ENCODE measurements at regions not wholly inside any gene's neighbourhood (a gene's known extent, or its start where the extent isn't known, plus 50 kb on each side); places are given as distances from the start of the nearest gene placed in this dataset.

DNA sequence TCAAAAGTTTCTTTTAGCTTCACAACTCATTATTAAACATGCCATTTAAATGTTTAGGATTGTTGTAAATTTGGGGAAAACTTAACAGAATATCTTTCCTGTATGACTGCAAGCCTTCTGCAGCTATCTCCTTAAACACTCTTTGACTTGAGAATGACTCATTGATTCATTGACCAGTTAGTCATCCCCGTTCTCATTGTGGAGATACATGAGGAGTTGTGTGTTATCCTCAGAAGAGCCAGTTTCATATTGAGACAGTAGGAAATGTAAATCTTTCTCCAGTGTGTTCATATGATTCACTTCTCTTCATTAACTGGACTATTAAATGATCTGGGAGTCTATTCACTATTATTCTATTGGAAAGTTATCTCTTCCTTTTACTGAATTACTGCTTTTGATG lies 83.0 kb downstream of the CRYGS start:
- H2AFZ ChIP-seq (ENCODE audit: low read depth, low read length): no peak overlapping the region
- H3K36me3 ChIP-seq (ENCODE audit: insufficient read depth, low read length): no peaks in the 10 kb centered on the region
- H3K9ac ChIP-seq (ENCODE audit: low read length): no peak overlapping the region
- no peaks in the 10 kb centered on the region for H3K79me2 ChIP-seq (replicated peaks; ENCODE audit: insufficient read depth, low read length)
- TF ChIP-seq, protein P1, sequence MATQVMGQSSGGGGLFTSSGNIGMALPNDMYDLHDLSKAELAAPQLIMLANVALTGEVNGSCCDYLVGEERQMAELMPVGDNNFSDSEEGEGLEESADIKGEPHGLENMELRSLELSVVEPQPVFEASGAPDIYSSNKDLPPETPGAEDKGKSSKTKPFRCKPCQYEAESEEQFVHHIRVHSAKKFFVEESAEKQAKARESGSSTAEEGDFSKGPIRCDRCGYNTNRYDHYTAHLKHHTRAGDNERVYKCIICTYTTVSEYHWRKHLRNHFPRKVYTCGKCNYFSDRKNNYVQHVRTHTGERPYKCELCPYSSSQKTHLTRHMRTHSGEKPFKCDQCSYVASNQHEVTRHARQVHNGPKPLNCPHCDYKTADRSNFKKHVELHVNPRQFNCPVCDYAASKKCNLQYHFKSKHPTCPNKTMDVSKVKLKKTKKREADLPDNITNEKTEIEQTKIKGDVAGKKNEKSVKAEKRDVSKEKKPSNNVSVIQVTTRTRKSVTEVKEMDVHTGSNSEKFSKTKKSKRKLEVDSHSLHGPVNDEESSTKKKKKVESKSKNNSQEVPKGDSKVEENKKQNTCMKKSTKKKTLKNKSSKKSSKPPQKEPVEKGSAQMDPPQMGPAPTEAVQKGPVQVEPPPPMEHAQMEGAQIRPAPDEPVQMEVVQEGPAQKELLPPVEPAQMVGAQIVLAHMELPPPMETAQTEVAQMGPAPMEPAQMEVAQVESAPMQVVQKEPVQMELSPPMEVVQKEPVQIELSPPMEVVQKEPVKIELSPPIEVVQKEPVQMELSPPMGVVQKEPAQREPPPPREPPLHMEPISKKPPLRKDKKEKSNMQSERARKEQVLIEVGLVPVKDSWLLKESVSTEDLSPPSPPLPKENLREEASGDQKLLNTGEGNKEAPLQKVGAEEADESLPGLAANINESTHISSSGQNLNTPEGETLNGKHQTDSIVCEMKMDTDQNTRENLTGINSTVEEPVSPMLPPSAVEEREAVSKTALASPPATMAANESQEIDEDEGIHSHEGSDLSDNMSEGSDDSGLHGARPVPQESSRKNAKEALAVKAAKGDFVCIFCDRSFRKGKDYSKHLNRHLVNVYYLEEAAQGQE (IDR thresholded peaks at IDR 0.05; ENCODE audit: borderline replicate concordance): no peak
- TF ChIP-seq SMC3 (conservative IDR thresholded peaks at IDR 0.05; ENCODE audit: poor library complexity) (no peak), MXI1 (conservative IDR thresholded peaks at IDR 0.05; ENCODE audit: poor library complexity, severe bottlenecking) (no peak), RAD21 (conservative IDR thresholded peaks at IDR 0.05) (no peak), EZH2 (IDR thresholded peaks at IDR 0.05; ENCODE audit: borderline replicate concordance, insufficient read depth, low read length, poor library complexity, severe bottlenecking) (no peak), TAF1 (IDR thresholded peaks at IDR 0.05; ENCODE audit: low read depth) (no peak), POLR2AphosphoS5 (IDR thresholded peaks at IDR 0.05) (no peak), EP300 (conservative IDR thresholded peaks at IDR 0.05; ENCODE audit: poor library complexity, severe bottlenecking) (no peak)
- TF ChIP-seq, protein P2, sequence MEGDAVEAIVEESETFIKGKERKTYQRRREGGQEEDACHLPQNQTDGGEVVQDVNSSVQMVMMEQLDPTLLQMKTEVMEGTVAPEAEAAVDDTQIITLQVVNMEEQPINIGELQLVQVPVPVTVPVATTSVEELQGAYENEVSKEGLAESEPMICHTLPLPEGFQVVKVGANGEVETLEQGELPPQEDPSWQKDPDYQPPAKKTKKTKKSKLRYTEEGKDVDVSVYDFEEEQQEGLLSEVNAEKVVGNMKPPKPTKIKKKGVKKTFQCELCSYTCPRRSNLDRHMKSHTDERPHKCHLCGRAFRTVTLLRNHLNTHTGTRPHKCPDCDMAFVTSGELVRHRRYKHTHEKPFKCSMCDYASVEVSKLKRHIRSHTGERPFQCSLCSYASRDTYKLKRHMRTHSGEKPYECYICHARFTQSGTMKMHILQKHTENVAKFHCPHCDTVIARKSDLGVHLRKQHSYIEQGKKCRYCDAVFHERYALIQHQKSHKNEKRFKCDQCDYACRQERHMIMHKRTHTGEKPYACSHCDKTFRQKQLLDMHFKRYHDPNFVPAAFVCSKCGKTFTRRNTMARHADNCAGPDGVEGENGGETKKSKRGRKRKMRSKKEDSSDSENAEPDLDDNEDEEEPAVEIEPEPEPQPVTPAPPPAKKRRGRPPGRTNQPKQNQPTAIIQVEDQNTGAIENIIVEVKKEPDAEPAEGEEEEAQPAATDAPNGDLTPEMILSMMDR (IDR thresholded peaks at IDR 0.05; ENCODE audit: poor library complexity, severe bottlenecking): no peak
- H3F3A ChIP-seq (ENCODE audit: insufficient read depth, low read length, poor library complexity, severe bottlenecking): no peaks in the 10 kb centered on the region
- no peaks in the 10 kb centered on the region for H4K20me1 ChIP-seq (ENCODE audit: insufficient read depth)
- H3K27me3 ChIP-seq (ENCODE audit: insufficient read depth, low read depth, low read length): no peaks in the 10 kb centered on the region
- H3K27ac ChIP-seq (ENCODE audit: low read length): no peak overlapping the region
- no peaks in the 10 kb centered on the region for H3K9me3 ChIP-seq (ENCODE audit: low read length)
- H3K9me2 ChIP-seq (ENCODE audit: insufficient read depth, low read length): no peaks in the 10 kb centered on the region
- no peak overlapping the region for H3K4me3 ChIP-seq (ENCODE audit: low read length)
- H3K4me2 ChIP-seq (ENCODE audit: low read length): no peak overlapping the region

DNA sequence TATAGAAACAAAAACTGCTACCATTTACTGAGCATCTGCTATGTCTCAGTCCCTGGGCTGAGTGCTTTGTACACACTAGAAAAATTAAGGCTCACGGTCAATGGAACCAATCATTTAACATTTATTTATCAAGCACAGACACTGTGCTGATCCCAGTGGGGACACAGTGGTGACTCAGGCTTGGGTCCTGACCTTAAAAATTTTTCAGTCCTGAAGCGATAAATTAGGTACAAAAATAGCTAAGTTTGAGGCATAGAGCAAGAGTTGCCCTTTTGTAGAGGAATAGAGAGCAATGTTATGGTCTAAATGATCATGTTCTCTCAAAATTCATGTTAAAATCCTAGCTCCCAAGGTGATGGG lies 85.1 kb downstream of the CRYGS start:
- H4K20me1 ChIP-seq (ENCODE audit: insufficient read depth): no peaks in the 10 kb centered on the region
- no peak overlapping the region for H3K9ac ChIP-seq (ENCODE audit: low read length)
- no peaks in the 10 kb centered on the region for H3K27me3 ChIP-seq (ENCODE audit: insufficient read depth, low read depth, low read length)
- no peak for TF ChIP-seq RAD21 (conservative IDR thresholded peaks at IDR 0.05)
- no peak for TF ChIP-seq MXI1 (conservative IDR thresholded peaks at IDR 0.05; ENCODE audit: poor library complexity, severe bottlenecking)
- no peak for TF ChIP-seq POLR2AphosphoS5 (IDR thresholded peaks at IDR 0.05)
- TF ChIP-seq EZH2 (IDR thresholded peaks at IDR 0.05; ENCODE audit: borderline replicate concordance, insufficient read depth, low read length, poor library complexity, severe bottlenecking): no peak
- no peak for TF ChIP-seq SMC3 (conservative IDR thresholded peaks at IDR 0.05; ENCODE audit: poor library complexity)
- no peak for TF ChIP-seq TAF1 (IDR thresholded peaks at IDR 0.05; ENCODE audit: low read depth)
- TF ChIP-seq, protein P1 (IDR thresholded peaks at IDR 0.05; ENCODE audit: borderline replicate concordance): no peak
- no peak for TF ChIP-seq EP300 (conservative IDR thresholded peaks at IDR 0.05; ENCODE audit: poor library complexity, severe bottlenecking)
- TF ChIP-seq, protein P2 (IDR thresholded peaks at IDR 0.05; ENCODE audit: poor library complexity, severe bottlenecking): no peak
- H3K4me2 ChIP-seq (ENCODE audit: low read length): no peak overlapping the region
- no peak overlapping the region for H3K4me3 ChIP-seq (ENCODE audit: low read length)
- H2AFZ ChIP-seq (ENCODE audit: low read depth, low read length): no peak overlapping the region
- no peaks in the 10 kb centered on the region for H3K9me2 ChIP-seq (ENCODE audit: insufficient read depth, low read length)
- H3K9me3 ChIP-seq (ENCODE audit: low read length): no peaks in the 10 kb centered on the region
- H3F3A ChIP-seq (ENCODE audit: insufficient read depth, low read length, poor library complexity, severe bottlenecking): no peaks in the 10 kb centered on the region
- no peaks in the 10 kb centered on the region for H3K36me3 ChIP-seq (ENCODE audit: insufficient read depth, low read length)
- no peak overlapping the region for H3K27ac ChIP-seq (ENCODE audit: low read length)
- H3K79me2 ChIP-seq (replicated peaks; ENCODE audit: insufficient read depth, low read length): no peaks in the 10 kb centered on the region
